GM18520 (cell line): ENCODE measurements at regions not wholly inside any gene's neighbourhood (a gene's known extent, or its start where the extent isn't known, plus 50 kb on each side); places are given as distances from the start of the nearest gene placed in this dataset.

Source experiments
- ATAC-seq: cut with Tn5 transposase; IDR thresholded peaks from one replicate; pipeline ENCODE4 v1.9.1; 2021; ENCODE audit not compliant: unreplicated experiment

GRCh38 chr3:70580021-70580420 lies 267.6 kb upstream of the MDFIC2 start:
- no peak for ATAC-seq

GRCh38 chr3:70571696-70572095 lies 259.3 kb upstream of the MDFIC2 start:
- ATAC-seq = no peak

DNA sequence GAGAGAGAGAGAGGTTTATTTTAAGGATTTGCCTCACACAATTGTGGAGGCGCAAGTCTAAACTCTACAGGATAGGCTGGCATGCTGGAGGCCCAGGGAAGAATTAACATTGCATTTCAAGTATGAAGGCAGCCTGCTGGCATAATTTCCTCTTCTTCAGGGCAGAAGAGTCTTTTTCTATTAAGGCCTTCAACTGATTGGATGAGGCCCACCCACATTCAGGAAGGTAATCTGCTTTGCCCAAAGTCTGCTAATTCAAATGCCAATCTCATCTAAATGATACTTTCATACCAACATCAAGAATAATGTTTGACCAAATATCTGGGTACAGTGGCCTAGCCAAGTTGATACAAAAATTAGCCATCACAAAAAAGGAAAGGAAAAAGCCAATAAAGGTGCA lies 258.1 kb upstream of the MDFIC2 start:
- no peak for ATAC-seq

GRCh38 chr3:70568626-70569025 lies 256.2 kb upstream of the MDFIC2 start:
- no peak for ATAC-seq

DNA sequence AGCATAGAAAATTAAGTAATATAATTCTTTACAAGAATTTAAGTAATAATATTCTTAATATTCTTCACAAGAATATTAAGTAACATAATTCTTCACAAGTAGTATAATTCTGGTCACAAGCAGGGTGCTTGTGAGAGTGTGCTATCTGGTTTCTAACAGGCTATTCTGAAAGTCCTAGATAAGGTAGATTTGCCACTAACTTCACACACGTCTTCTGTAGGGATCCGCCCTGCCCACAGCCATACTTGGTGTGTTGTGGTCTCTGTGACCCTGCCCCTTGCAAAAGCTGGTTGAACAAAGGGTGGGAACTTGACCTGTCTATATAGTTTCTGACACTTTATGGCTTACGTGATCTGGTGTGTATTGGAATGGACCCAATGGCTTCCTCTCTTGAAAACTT lies 253.4 kb upstream of the MDFIC2 start:
- ATAC-seq = no peak

- ATAC-seq = no peak
Observed at GRCh38 chr3:70564552-70564951, 252.1 kb upstream of the MDFIC2 start.

DNA sequence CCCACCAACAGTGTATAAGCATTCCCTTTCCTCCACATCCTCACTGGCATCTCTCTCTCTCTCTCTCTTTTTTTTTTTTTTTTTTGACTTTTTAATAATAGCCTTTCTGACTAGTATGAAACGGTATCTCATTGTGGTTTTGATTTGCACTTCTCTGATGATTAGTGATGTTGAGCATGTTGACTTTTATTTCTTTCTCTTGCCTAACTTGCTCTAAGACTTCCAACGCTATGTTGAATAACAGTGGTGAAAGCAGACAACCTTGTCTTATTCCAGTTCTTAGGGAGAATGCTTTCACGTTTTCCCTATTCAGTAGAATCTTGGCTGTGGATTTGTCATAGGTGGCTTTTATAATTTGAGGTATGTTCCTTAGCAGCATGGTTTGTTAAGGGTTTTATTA lies 249.4 kb upstream of the MDFIC2 start:
- no peak for ATAC-seq

- ATAC-seq = no peak
Observed at GRCh38 chr3:70558956-70559355, 246.5 kb upstream of the MDFIC2 start.

- no peak for ATAC-seq
Observed at GRCh38 chr3:70557976-70558375, 245.5 kb upstream of the MDFIC2 start.

- ATAC-seq = no peak
Observed at GRCh38 chr3:70556056-70556455, 243.6 kb upstream of the MDFIC2 start.

DNA sequence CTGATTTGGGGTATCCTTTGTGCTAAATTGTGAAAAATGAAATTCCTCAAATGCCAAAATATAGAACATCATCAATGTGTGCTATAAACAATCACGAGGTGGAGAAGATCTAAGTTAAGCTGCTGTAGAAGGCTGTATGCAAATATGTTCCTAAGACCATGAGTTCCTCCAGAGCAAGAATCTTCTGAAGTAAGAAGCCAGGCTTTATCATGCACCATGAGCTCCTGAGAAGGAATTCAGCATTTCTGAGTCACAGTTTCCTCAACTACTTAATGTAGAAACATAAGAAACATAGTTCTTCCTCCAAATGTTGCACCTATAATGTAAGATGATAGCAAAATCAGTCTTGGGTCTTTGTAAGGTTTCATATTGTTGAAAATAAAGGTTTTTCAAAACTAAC lies 241.7 kb upstream of the MDFIC2 start:
- ATAC-seq = no peak

DNA sequence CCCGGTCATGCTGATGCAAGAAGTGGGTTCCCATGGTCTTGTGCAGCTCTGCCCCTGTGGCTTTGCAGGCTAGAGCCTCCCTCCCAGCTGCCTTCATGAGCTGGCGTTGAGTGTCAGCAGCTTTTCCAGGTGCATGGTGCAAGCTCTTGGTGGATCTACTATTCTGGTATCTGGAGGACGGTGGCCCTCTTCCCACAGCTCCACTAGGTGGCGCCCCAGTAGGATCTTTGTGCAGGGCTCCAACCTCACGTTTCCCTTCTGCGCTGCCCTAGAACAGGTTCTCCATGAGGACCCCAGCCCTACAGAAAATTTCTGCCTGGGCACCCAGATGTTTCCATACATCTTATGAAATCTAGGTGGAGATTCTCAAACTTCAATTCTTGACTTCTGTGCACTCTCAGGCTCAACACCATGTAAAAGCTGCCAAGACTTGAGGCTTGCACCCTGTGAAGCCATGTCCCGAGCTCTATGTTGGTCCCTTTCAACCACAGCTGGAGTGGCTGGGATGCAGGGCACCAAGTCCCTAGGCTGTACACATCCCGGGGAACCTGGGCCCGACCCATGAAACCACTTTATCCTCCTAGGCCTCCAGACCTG lies 238.4 kb upstream of the MDFIC2 start:
- ATAC-seq = no peak

- no peak for ATAC-seq
Observed at GRCh38 chr3:70546679-70547078, 234.2 kb upstream of the MDFIC2 start.

GRCh38 chr3:70543493-70543892 lies 231.1 kb upstream of the MDFIC2 start:
- no peak for ATAC-seq

- ATAC-seq = no peak
Observed at GRCh38 chr3:70539908-70540307, 227.5 kb upstream of the MDFIC2 start.

GRCh38 chr3:70532806-70533205 lies 220.4 kb upstream of the MDFIC2 start:
- no peak for ATAC-seq

DNA sequence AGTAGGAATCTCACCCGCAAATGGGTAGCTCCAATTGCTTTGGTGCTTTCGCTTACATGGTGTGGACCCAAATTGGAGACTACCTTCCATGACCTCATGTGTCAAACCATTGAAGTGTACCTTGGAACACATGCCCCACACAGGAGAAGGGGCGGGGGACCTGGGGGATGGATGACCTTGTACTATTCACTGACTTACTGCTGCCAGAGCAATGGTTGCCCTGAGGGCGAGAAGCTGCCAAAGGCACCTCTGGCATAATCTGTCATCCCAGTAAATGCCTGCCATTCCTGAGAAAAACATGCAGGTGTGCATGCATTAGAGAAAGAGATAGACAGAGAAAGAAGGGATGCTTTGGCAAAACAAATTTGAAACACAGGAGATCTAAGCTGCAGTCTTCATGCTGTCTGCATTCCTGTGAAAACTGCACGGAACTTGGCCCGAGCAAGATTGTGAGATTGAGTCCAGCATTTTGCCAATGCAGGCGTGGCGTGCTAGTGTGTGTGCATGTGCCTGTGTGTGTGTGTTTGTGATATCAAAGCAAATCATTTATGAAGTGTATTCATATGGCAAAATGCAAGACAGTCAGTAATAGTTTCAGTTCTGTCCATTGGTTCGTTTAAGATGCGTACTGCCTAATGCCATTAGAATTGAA lies 219.5 kb upstream of the MDFIC2 start:
- no peak for ATAC-seq

DNA sequence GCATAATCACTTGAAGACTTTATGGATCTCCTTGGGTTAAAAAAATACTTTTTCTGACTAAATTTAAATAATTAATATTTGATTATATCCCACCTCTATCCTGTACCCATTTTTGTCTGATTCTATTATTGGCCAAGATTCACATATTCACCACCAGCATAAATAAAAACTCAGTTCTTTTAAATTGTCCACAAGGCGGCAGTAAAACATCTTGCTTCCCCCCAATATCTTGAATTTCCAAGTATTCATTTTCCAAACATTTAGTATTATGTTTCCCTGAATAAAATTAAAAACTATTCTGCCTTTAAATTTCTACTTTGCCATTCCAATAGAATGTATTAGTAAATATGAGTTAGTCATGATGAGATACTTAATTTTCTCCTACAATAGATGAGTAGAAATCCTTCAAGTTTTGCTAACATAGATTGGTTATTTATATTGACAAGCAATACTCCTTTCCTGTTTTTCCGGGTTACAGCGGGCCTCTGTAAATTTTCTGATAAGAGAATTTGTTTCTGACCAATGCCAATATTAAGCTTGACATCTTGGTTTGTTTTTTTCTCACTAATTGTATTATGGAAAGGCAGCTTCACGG lies 218.7 kb upstream of the MDFIC2 start:
- no peak for ATAC-seq

DNA sequence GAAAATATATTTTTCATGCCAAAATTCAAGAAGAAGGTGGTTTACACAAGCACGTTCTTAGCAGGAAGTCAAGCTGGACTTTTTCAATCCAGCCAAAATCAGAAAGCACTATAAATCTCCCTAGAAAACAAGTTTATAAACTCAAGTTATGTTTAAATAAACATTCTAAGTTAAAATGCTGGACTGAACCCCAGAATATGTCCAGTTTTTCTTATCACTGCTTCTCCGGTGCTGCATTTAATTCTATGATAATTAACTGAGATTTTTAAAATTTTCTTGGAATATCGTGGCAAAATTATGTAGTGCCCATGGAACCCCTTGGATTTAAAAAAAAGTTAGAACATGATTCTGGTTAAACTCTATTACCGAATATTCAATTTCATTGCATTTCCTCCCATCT lies 218.2 kb upstream of the MDFIC2 start:
- ATAC-seq = no peak

DNA sequence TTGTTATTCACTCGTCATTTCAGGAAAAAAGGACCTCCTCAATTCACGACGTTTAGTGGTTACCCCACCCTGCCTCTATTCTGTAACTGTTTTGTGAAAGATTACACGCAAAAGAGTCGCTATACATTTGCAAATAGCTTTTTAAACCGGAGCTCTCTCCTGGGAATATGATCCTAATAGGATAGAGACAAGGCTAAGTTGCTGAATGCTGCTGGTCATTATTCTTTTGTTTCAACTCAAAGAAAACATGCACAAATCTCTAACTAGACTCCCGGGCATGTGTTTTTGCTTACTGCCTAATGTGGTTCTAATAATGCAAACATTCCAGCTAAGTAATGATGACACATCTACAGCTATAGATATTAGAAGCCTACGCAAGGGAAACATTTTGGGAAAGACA lies 214.6 kb upstream of the MDFIC2 start:
- no peak for ATAC-seq

DNA sequence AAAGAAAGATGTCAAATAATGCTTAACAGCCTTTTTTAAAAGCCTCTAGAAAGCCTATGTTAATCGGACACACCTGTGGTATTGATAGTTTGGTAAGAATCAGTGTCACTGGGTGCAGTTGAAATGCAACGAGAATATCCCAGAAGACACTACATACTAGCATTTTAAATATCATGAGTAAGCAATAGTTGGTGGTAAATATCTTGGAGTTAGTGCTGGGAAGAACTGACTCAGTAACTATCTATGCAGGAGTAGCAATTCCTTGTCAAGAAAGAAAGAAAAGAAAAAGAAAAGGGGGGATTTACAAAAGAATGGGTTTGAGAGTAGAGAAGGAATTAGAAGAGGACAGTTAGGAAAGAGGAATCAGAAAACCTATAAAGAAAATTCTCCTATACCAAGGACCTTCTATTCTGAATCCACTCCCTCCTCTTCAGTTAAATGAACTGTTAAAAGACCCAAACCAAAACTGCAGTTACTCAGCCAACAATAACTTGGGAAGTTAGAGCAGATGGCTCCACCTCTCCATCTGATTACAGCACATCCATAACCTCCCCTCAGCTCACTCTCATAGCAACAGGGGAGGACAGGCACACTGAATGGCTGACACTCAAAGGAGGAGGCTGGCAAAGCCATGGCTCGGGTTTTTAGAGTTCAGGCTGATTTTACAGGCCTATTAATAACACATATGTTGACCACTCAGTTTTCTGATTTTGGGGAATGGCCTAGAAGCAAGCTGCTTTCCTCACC lies 207.6 kb upstream of the MDFIC2 start:
- no peak for ATAC-seq

DNA sequence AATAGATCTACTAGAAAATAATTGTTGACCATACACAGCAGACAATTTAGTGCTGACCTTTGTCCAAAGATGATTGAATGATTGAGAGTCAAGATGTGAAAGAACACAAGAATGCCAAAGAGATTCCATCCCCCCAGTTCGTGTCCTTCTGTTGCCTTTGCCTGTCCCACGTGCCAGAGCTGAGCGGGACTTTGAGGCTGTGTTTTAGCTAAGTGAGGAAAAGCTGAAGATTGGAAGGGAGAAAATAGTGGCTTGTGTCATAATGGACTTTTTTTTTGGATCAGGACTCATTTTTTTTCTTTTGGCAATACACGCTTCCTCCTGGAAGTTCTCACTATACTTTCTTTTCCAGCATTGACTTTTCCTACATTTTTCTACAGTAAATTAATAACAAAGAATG lies 206.6 kb upstream of the MDFIC2 start:
- ATAC-seq = no peak
